WTC11 (cell line): ENCODE measurements at regions not wholly inside any gene's neighbourhood (a gene's known extent, or its start where the extent isn't known, plus 50 kb on each side); places are given as distances from the start of the nearest gene placed in this dataset.

ENCODE experiments used
- ATAC-seq: fragments of 200-7000 bp; cut with Tn5 transposase; 2 replicates; pipeline ENCODE4 v1.10.0; 2021; ENCODE audit warnings: mild to moderate bottlenecking, moderate library complexity
- CTCF ChIA-PET: fragments of 300-600 bp; sonication (Branson Sonifier 250); formaldehyde crosslinking; loops from one replicate; lab custom pipeline; 2021; ENCODE audit warnings: antibody characterized with exemption; lab: Charles Lee
- POLR2A ChIA-PET: fragments of 350-600 bp; sonication (Branson Sonifier 250); formaldehyde crosslinking; loops from one replicate; lab custom pipeline; 2021; ENCODE audit warnings: antibody characterized with exemption; lab: Charles Lee
- DNase-seq: peaks from one replicate; pipeline ENCODE4 v3.0.0; 2021; ENCODE audit warnings: low spot score
- H3K27ac Mint-ChIP-seq: 2 replicates; pipeline ENCODE4 v1.8.0; 2021; ENCODE audit warnings: mixed read lengths
- H3K27me3 Mint-ChIP-seq: 2 replicates; pipeline ENCODE4 v1.8.0; 2021; ENCODE audit warnings: low read depth, mild to moderate bottlenecking, moderate library complexity, mixed read lengths
- H3K36me3 Mint-ChIP-seq: 2 replicates; pipeline ENCODE4 v1.8.0; 2021; ENCODE audit warnings: mixed read lengths
- H3K4me1 Mint-ChIP-seq: 2 replicates; pipeline ENCODE4 v1.8.0; 2022; ENCODE audit warnings: mixed read lengths
- H3K4me3 Mint-ChIP-seq: 2 replicates; pipeline ENCODE4 v1.8.0; 2021; ENCODE audit warnings: mild to moderate bottlenecking, moderate library complexity, mixed read lengths
- H3K9me3 Mint-ChIP-seq: 2 replicates; pipeline ENCODE4 v1.8.0; 2021; ENCODE audit warnings: mixed read lengths
- CREB1 ChIP-seq: sonication (generic); formaldehyde crosslinking; IDR thresholded peaks from 2 replicates; pipeline ENCODE4 v1.8.0; 2023; ENCODE audit warnings: mild to moderate bottlenecking, missing genetic modification reagents
- CREM ChIP-seq: sonication (generic); formaldehyde crosslinking; IDR thresholded peaks from 2 replicates; pipeline ENCODE4 v1.8.1; 2022; ENCODE audit warnings: mild to moderate bottlenecking, missing genetic modification reagents, moderate library complexity
- FOXJ3 ChIP-seq: sonication (generic); formaldehyde crosslinking; IDR thresholded peaks from 2 replicates; pipeline ENCODE4 v1.9.0; 2021; ENCODE audit warnings: missing genetic modification reagents, mild to moderate bottlenecking, borderline replicate concordance
- GRHL2 ChIP-seq: fragments of 250-450 bp; sonication (Bioruptor Pico); IDR thresholded peaks from 2 replicates; pipeline ENCODE4 v1.8.0; 2022; ENCODE audit warnings: mild to moderate bottlenecking, moderate library complexity; ENCODE audit not compliant: insufficient replicate concordance, severe bottlenecking
- NFATC4 ChIP-seq: fragments of 250-450 bp; sonication (Bioruptor Pico); IDR thresholded peaks from 2 replicates; pipeline ENCODE4 v1.9.0; 2021; ENCODE audit warnings: mild to moderate bottlenecking
- NR3C1 ChIP-seq: sonication (generic); formaldehyde crosslinking; conservative IDR thresholded peaks from 2 replicates; pipeline ENCODE4 v1.8.1; 2023; ENCODE audit warnings: low read depth, mild to moderate bottlenecking, missing genetic modification reagents
- PRRX2 ChIP-seq: fragments of 250-450 bp; sonication (Bioruptor Pico); IDR thresholded peaks from 2 replicates; pipeline ENCODE4 v1.8.0; 2021; ENCODE audit warnings: mild to moderate bottlenecking
- SOX15 ChIP-seq: fragments of 250-450 bp; sonication (Bioruptor Pico); IDR thresholded peaks from 2 replicates; pipeline ENCODE4 v1.9.0; 2021; ENCODE audit warnings: mild to moderate bottlenecking
- TEAD1 ChIP-seq: sonication (generic); formaldehyde crosslinking; IDR thresholded peaks from 2 replicates; pipeline ENCODE4 v1.8.0; 2022; ENCODE audit warnings: mild to moderate bottlenecking, missing genetic modification reagents
- ZNF121 ChIP-seq: sonication (generic); formaldehyde crosslinking; IDR thresholded peaks from 2 replicates; pipeline ENCODE4 v1.8.0; 2023; ENCODE audit warnings: missing genetic modification reagents
- ZNF317 ChIP-seq: sonication (generic); formaldehyde crosslinking; IDR thresholded peaks from 2 replicates; pipeline ENCODE4 v1.8.1; 2023; ENCODE audit warnings: low read depth, mild to moderate bottlenecking, moderate library complexity, missing genetic modification reagents, borderline replicate concordance
- TF ChIP-seq, protein P1 (sequence below): fragments of 250-450 bp; sonication (Bioruptor Pico); conservative IDR thresholded peaks from 2 replicates; pipeline ENCODE4 v1.9.0; 2021; ENCODE audit warnings: mild to moderate bottlenecking
- TF ChIP-seq, protein P2 (sequence below): sonication (generic); formaldehyde crosslinking; IDR thresholded peaks from 2 replicates; pipeline ENCODE4 v1.8.0; 2022; ENCODE audit warnings: mild to moderate bottlenecking, missing genetic modification reagents
- TF ChIP-seq, protein P3 (sequence below): sonication (generic); formaldehyde crosslinking; conservative IDR thresholded peaks from 2 replicates; pipeline ENCODE4 v1.8.1; 2022; ENCODE audit warnings: mild to moderate bottlenecking, missing genetic modification reagents
- TF ChIP-seq, protein P4 (sequence below): fragments of 250-450 bp; sonication (Bioruptor Pico); IDR thresholded peaks from 2 replicates; pipeline ENCODE4 v1.9.0; 2021; ENCODE audit warnings: moderate library complexity, mild to moderate bottlenecking, inconsistent platforms, borderline replicate concordance
- TF ChIP-seq, protein P5 (sequence below): sonication (generic); formaldehyde crosslinking; IDR thresholded peaks from 2 replicates; pipeline ENCODE4 v1.8.1; 2022; ENCODE audit warnings: mild to moderate bottlenecking, moderate library complexity, missing genetic modification reagents
- TF ChIP-seq, protein P6 (sequence below): sonication (generic); formaldehyde crosslinking; IDR thresholded peaks from 2 replicates; pipeline ENCODE4 v1.8.1; 2023; ENCODE audit warnings: mild to moderate bottlenecking, missing genetic modification reagents, borderline replicate concordance

DNA sequence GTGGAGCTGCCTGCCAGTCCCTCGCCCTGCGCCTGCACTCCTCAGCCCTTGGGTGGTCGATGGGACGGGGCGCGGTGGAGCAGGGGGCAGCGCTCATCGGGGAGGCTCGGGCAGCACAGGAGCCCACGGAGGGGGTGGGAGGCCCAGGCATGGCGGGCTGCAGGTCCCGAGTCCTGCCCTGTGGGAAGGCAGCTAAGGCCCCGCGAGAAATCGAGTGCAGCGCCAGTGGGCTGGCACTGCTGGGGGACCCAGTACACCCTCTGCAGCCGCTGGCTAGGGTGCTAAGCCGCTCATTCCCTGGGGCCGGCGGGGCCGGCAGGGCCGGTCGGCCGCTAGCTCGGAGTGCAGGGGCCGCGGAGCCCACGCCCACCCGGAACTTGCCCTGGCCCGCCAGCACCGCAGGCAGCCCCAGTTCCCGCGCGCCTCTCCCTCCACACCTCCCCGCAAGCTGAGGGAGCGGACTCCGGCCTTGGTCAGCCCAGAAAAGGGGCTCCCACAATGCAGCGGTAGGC is 565.9 kb upstream of the NRG3 start (continued):
- TF ChIP-seq, protein P1, sequence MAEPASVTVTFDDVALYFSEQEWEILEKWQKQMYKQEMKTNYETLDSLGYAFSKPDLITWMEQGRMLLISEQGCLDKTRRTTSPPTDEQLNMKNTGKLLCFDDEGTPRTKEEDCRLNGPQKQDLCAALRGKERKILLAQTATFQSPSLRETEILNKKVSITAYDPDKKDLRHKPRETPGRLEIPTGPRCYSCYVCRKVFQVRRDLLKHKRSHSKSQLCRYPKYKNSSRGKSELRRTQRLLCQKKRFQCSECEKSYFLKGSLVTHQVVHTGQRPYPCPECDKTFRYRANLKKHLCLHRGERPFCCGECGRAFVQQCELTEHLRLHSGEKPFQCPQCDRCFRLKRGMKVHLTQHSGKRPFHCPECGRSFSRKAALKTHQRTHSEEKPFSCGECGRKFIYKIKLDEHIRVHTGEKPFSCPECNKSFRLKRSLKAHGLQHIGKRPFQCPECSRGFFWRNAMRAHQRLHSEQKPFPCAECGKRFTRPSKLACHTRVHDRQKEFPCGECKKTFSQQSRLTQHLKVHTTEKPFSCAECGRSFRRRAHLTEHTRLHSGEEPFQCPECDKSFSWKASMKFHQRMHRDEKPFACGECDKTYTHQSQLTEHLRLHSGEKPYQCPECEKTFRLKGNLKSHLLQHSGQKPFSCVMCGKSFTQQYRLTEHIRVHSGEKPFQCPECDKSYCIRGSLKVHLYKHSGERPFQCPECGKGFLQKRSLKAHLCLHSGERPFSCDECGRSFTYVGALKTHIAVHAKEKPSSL (CRISPR knock-in tag) = no peak
- TF ChIP-seq TEAD1 (CRISPR knock-in tag) (no peak), CREB1 (CRISPR knock-in tag) (no peak)
- TF ChIP-seq, protein P2, sequence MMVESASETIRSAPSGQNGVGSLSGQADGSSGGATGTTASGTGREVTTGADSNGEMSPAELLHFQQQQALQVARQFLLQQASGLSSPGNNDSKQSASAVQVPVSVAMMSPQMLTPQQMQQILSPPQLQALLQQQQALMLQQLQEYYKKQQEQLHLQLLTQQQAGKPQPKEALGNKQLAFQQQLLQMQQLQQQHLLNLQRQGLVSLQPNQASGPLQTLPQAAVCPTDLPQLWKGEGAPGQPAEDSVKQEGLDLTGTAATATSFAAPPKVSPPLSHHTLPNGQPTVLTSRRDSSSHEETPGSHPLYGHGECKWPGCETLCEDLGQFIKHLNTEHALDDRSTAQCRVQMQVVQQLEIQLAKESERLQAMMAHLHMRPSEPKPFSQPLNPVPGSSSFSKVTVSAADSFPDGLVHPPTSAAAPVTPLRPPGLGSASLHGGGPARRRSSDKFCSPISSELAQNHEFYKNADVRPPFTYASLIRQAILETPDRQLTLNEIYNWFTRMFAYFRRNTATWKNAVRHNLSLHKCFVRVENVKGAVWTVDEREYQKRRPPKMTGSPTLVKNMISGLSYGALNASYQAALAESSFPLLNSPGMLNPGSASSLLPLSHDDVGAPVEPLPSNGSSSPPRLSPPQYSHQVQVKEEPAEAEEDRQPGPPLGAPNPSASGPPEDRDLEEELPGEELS (CRISPR knock-in tag) = no peak

DNA sequence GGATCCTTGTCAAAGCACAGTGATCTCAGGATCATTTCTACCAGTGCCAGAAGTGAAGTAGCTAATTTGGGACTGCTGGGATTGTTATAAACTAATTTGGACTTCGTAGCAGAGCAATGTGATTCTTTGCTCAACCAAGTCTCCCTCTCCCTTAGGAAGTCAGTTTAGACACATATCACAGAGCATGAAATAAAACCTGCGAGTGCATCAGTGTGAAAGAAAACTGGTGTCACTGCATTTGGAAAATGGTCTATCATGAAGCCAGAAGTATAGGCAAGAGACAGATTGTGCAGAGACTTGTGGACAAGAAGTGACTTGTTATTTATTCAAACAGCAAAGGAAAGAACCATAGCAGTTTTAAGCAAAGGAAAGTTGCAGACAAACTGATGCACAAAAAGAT is 560.5 kb upstream of the NRG3 start:
- ATAC-seq (no peak), DNase-seq (no peak)
- Mint-ChIP-seq H3K4me1 (no peaks in the 10 kb centered on the region), H3K4me3 (no peak overlapping the region), H3K9me3 (no peaks in the 10 kb centered on the region), H3K27ac (no peak overlapping the region), H3K36me3 (no peaks in the 10 kb centered on the region), H3K27me3 (no peaks in the 10 kb centered on the region)
- POLR2A ChIA-PET = no interaction called here
- TF ChIP-seq CREB1 (CRISPR knock-in tag) = no peak
- TF ChIP-seq ZNF317 = no peak
- TF ChIP-seq, protein P3, sequence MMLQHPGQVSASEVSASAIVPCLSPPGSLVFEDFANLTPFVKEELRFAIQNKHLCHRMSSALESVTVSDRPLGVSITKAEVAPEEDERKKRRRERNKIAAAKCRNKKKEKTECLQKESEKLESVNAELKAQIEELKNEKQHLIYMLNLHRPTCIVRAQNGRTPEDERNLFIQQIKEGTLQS (CRISPR knock-in tag) = no peak
- no peak for TF ChIP-seq ZNF121
- TF ChIP-seq, protein P1 (CRISPR knock-in tag) = no peak
- no peak for TF ChIP-seq PRRX2 (CRISPR knock-in tag)
- no peak for TF ChIP-seq SOX15
- no peak for TF ChIP-seq GRHL2 (CRISPR knock-in tag)
- CTCF ChIA-PET = no interaction called here

DNA sequence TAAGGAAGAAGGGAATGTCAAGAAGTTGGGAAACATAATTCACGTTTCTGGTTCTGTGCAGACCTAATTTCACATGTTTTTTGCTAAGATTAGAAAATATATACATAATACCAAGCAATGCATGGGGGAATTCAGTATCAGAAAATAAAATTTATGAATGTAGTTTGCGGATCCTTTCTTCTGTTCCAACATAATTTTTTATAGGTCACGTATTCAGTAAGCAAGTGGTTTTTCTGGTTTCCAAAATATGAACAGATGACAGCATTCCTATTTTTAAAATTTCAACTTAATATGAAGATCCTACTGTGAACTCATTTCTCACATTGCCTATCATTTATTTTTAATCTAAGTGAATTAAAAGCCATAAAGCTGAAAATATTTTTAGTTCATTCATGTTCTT is 560.0 kb upstream of the NRG3 start:
- H3K9me3 Mint-ChIP-seq = no peaks in the 10 kb centered on the region
- ATAC-seq = no peak
- no peak overlapping the region for H3K4me3 Mint-ChIP-seq
- H3K27me3 Mint-ChIP-seq = no peaks in the 10 kb centered on the region
- ChIA-PET POLR2A (no interaction called here), CTCF (no interaction called here)
- H3K36me3 Mint-ChIP-seq = no peaks in the 10 kb centered on the region
- no peak overlapping the region for H3K27ac Mint-ChIP-seq
- DNase-seq = no peak
- H3K4me1 Mint-ChIP-seq = no peaks in the 10 kb centered on the region
- TF ChIP-seq, protein P4, sequence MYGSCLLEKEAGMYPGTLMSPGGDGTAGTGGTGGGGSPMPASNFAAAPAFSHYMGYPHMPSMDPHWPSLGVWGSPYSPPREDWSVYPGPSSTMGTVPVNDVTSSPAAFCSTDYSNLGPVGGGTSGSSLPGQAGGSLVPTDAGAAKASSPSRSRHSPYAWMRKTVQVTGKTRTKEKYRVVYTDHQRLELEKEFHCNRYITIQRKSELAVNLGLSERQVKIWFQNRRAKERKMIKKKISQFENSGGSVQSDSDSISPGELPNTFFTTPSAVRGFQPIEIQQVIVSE = no peak
- TF ChIP-seq, protein P5, sequence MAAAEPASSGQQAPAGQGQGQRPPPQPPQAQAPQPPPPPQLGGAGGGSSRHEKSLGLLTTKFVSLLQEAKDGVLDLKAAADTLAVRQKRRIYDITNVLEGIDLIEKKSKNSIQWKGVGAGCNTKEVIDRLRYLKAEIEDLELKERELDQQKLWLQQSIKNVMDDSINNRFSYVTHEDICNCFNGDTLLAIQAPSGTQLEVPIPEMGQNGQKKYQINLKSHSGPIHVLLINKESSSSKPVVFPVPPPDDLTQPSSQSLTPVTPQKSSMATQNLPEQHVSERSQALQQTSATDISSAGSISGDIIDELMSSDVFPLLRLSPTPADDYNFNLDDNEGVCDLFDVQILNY (CRISPR knock-in tag) = no peak
- TF ChIP-seq CREM (CRISPR knock-in tag) (no peak), CREB1 (CRISPR knock-in tag) (no peak), SOX15 (no peak), NFATC4 (no peak), FOXJ3 (no peak), NR3C1 (CRISPR knock-in tag) (no peak)
- TF ChIP-seq, protein P6, sequence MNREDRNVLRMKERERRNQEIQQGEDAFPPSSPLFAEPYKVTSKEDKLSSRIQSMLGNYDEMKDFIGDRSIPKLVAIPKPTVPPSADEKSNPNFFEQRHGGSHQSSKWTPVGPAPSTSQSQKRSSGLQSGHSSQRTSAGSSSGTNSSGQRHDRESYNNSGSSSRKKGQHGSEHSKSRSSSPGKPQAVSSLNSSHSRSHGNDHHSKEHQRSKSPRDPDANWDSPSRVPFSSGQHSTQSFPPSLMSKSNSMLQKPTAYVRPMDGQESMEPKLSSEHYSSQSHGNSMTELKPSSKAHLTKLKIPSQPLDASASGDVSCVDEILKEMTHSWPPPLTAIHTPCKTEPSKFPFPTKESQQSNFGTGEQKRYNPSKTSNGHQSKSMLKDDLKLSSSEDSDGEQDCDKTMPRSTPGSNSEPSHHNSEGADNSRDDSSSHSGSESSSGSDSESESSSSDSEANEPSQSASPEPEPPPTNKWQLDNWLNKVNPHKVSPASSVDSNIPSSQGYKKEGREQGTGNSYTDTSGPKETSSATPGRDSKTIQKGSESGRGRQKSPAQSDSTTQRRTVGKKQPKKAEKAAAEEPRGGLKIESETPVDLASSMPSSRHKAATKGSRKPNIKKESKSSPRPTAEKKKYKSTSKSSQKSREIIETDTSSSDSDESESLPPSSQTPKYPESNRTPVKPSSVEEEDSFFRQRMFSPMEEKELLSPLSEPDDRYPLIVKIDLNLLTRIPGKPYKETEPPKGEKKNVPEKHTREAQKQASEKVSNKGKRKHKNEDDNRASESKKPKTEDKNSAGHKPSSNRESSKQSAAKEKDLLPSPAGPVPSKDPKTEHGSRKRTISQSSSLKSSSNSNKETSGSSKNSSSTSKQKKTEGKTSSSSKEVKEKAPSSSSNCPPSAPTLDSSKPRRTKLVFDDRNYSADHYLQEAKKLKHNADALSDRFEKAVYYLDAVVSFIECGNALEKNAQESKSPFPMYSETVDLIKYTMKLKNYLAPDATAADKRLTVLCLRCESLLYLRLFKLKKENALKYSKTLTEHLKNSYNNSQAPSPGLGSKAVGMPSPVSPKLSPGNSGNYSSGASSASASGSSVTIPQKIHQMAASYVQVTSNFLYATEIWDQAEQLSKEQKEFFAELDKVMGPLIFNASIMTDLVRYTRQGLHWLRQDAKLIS (CRISPR knock-in tag) = no peak
- TF ChIP-seq, protein P2 (CRISPR knock-in tag) = no peak
